HT1080 (cell line): ENCODE measurements at regions not wholly inside any gene's neighbourhood (a gene's known extent, or its start where the extent isn't known, plus 50 kb on each side); places are given as distances from the start of the nearest gene placed in this dataset.
A peak's percentile ranks its signal among the peaks of the same experiment; 100 is the strongest.

Experiments
- DNase-seq: peaks from one replicate; pipeline ENCODE4 v3.0.0-alpha.2; 2015; ENCODE audit warnings: low read depth

DNA sequence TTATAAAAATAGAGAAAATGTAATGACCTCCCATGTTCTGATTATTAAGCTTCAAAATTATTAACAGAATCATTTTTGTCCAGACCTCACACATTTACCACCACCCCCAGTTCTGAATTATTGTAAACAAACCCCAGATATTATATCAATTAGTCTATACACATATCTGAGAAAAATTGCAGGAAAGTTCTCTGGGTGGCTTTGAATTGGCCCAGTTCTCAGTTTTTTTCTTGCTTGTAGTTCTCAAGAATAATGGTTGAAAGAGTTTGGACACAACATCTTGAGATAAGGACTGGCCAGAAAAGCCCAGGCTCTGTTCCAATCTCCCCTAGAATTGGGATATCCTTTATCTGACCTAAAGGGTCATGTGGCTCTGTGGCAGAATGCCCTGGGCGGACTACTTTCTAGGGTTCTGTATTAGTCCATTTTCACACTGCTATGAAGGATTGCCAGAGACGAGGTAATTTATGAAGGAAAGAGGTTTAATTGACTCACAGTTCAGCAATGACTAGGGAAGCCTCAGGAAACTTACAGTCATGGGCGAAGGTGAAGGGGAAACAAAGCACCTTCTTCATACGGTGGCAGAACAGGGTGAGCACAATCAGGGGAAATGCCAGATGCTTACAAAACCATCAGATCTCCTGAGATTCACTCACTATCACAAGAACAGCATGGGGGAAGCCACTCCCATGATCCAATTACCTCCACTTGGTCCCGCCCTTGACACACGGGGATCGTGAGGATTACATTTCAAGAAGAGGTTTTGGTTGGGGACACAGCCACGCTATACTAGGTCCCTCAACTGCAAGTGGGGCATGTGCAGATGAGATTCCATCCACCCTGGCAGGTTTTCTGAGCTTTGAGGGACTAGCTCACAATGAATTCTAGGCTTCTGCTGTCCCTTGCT is 1504.6 kb upstream of the FLRT2 start:
- DNase-seq, result no peak

DNA sequence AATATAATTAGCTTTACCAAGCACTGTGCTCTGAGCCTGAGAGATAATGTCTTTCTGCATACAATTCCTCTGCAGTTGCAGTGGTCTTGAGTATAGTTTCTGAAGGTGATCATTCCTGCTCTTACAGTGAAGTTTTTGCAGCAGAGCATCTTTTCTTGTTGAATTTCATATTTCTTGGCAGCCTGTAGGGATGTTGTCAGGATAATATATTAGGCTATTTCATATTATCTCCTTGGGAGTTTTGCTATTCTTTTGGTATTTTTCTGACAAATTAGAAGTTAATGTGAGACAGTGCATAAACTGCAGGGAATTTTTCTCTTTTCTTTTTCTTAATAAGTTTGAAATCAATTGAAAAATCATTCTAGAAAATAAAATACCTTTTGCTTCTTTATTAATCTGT is 1502.6 kb upstream of the FLRT2 start:
- no peak for DNase-seq

DNA sequence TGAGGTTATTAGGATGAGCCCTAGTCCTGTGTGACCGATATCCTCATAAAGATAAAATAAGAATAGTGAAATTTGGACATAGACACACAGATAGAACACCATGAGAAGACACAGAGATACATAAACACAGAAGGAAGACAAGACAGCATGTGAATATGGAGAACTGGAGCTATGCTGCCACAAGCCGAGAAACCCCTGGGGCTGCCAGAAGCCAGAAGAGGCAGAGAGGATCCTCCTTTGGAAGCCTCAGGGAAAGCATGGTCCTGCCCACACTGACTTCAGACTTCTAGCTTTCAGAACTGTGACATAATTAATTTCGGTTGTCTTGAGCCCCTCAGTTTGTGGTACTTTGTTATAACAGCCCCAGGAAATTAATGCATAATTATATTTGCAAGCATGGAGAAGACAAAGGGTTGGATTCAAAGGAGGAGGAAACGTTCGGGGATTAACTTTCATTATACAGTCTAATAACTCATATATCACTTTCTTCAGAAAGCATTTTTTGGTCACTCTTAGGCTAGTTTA is 1501.8 kb upstream of the FLRT2 start:
- no peak for DNase-seq

DNA sequence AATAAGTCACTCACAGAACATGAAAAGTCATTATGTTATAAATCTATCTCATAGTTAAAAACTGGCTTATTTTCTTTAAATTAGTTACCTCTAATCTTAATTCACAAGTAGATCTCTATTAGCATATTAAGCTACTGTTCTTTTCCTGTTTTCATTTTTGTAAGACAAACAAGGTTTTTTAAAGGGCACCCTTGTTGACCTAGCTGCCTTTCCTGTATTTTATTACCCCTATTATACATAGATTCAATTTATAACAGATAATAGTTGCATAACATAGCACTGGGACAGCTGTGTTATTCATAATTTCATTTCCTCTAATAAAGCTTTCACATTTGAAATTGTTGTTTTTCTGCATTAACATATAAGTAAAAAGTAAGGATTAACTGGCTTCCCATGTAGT is 1500.7 kb upstream of the FLRT2 start:
- DNase-seq, result no peak

DNA sequence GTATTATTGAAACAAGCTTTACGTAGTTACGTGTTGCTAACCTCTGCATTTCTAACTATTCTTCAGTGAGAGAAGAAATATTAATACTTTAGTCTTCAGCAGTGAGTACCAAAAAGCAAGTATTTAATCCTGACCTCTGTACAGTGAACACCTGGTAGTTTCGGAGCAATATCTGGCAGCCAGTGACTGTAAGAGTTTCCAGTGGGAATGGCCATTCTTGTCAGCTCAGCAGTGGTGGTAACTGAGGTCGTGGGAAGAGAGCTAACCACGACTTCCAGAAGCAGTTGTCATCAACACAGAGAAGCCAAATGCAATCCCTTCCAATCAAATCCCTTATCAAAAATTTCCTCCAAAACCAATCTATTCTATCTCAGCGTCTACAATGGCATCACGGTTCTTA is 1500.2 kb upstream of the FLRT2 start:
- DNase-seq, result no peak

DNA sequence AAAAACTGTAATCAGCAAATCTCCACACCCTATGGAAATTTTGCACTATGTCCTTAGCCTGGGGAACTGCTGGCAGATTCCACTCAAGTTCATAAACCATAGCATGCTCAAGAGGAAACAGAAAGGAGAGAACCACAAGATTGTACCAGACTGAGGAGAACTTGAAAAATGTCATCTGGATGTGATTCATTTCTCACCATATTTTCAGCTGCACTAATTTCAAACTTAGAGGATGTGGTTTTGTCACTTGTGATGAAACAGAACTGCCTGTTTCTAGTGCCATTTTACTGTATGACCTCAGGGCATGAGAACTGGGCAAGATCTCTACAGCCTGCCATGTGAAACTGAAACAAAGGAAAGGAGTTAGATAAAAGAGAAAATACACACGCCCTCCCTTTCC is 1493.1 kb upstream of the FLRT2 start:
- peak; percentile 85 for DNase-seq

DNA sequence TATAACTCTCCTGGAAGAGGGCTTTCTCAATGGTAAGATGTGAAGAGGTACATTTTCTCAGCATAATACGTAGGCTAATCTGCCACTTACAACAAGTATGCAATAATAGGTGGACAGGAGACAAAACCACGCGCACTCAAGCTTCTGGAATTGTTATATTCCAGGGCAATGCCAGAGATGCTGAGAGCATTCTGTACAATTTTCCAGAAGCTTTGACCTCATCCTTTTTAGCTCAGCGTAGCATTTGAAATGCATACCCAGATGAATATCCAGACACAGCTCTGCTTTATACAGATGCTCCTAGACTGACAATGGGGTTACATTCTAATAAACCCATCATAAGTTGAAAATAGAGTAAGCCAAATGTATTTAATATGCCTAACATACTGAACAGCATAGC is 1492.4 kb upstream of the FLRT2 start:
- DNase-seq, result no peak

DNA sequence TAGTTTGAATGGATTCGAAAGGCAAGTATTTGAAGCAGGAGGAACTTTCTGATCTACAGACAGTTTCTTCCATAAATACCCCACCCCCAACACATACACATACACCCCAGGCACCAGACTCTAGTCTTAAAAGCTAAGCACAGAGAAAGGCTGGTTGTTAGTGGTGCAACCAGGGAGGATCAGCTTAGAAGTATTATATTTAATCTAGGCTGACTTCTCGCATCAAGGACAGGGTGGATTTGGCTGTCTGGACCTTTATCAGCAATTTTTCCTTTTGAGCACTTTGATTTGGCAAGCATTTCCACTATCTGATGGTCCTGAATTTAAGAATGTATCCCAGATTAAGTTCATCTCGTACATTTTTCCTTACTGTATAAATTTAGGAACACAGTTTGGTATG is 1489.8 kb upstream of the FLRT2 start:
- DNase-seq, result no peak

DNA sequence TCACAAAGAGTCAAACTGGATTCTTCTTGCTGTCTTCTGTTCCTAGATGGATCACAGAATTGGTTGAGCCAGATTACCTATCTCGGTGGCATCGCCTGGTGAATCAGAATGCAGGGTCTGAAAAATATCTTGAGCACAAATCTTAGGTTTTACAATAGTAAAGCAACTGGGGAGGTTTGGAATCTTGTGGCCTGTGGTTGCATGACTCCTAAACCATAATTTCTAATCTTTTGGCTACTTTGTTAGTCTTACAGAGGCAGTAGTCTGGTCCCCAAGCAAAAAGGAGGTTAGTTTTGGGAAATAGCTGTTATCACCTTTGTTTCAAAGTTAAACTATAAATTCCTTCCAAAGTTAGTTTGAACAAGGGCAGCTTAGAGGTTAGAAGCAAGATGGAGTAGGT is 1488.5 kb upstream of the FLRT2 start:
- DNase-seq, result no peak

DNA sequence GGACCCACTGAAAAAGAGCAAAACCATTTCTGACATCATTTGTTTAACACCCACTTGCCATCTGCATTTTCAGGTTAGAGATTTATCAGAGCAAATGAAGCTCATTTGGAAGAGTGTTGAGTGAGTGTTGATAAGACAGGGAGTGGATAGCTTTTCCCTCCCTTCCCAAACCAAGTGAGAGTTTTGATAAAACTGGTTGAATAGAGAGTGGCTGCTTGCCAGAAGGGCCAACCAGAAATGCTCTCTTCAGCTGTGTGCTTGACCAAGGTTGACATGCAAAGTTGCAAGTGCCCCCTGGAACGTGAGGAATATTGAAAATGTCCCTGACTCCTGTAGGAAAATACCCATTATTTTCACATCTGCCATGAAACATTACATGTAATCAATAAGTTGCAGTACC is 1487.0 kb upstream of the FLRT2 start:
- DNase-seq, result no peak

DNA sequence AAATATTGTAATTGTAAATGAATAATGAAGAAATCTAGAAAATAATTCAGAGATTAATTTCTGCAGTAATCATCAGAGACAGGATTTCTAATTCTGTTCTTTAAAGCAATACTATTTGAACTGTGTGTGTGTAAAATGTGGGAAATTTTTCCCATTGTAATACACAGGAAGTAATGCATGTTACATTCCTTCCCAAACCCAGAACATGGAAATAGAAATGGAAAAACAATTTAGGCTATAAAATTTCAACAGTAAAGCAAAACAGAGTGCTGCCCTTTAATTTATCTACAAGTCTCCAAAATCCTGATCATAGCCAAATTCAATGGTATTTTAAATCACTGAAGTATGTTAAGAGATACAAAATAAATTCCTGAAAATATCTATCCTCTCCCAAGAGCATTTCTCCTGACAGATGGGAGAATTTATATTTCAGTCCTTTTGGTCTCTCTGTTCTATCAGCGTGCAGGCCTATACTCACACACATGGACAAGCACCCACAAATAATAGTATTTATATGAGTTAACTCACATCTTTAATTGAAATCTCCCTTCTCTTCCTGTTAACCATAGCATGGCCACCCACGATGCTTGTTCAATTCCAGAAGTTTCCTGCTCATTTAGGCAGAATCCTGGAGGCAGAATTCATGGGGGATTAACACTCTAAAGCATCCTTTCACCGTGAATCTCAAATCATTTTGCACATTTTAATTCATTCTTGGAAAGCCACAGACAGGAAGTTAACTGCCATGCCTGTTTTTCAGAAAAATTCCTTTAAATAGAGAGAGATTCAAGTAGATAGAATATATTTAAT is 1465.4 kb upstream of the FLRT2 start:
- DNase-seq, result no peak

DNA sequence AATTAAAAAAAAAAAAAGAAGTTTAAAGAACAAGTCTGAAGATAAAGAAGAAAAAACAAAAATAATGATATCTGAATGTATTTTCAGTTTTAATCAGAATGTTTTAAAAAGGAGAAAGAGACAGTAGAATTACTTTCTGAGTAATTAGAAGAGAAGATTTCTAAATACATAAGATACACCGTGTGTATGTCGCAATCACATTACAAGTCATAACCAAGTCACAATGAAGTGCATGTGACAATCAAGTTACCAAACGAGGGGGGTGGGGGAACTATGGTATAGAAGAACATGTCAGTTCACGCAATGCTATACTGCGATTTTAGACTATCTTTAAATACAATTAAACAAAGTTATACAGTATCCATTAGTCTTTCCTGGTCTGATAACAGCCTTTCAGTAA is 1464.1 kb upstream of the FLRT2 start:
- DNase-seq, result no peak

DNA sequence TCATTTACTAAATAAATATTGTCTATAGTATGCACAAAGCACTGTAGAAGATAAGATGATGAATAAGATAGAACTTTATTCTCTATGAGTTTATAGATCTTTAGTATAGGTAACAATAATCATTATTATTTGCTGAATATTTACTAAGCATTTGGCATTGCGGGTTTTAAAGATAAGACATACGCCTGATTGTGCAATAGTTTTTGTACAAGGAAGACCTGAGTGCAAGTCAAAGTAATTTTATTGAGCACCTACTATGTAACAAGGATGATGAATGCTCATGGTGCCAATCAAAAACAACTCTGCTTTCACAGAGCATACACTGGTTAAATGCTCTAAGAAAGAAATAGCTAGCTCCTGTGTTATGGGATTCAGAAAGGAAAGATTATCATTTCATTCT is 1461.7 kb upstream of the FLRT2 start:
- no peak for DNase-seq

DNA sequence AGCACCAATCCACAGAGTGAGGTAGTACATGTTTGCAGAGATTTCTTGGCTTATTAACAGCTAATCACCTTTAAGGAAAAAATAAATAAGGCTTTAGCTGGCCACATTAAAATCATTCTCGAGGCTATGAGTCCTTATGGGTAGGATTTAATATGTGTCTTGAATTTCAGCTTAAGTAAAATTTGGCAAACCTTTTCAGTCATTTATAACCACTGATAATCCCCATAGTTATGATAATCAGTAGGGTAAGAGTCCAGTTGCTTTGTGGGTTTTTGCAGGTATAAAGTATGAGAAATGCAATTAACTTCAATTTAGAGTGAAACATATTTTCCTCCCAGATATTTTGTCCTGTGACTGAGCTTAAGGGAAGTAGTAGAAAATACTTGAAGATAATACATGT is 1458.9 kb upstream of the FLRT2 start:
- no peak for DNase-seq

DNA sequence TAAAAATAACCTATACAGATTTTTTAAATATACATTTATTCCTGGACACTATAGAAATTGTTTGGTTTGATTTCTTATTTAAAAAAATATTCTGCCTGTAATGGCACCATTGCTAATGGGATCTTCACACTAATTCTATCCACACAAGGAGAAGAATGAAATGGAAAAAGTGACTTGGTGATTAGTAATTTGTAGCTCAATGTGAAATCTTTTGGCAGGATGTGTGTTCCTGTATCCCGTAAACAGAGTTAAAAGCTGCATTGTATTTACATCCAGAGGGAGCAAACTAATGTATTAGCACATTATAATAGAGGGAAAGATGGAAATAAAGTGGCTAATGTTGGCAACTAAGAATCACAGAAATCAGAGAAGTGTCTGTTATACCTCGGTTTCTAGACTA is 1455.3 kb upstream of the FLRT2 start:
- no peak for DNase-seq

DNA sequence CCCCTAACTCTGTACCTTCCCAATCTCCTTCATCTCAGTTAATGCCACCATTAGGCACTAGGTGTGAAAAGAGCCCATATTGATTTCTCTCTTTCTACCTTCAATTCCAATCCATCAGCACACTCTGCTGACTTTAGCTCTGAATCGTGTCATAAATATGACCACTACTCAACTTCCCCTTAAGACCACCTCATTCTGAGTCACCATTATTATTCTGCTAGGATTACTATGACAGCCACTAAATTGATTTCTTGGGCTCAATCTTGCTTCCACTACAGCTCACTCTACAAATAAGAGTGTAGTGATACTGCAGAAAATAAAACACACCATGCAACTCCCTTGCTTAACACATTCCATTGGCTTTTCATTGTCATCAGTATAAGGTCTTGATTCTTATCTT is 1449.0 kb upstream of the FLRT2 start:
- peak; percentile 56 for DNase-seq

DNA sequence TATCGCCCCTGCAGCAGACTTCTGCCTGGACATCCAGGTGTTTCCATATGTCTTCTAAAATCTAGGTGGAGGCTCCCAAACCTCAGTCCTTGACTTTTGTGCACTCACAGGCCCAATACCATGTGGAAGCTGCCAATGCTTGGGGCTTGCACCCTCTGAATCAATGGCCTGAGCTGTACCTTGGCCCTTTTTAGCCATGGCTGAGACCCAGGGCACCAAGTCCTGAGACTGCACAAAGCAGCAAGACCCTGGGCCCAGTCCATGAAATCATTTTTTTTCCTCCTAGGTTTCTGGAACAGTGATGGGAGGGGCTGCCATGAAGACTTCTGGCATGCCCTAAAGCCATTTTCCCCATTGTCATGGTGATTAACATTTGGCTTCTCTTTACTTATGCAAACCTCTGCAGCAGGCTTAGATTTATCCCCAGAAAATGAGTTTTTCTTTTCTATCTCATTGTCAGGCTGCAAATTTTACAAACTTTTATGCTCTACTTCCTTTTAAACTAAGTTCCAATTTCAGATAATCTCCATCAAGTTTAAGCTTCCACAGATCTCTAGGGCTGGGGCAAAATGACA is 1445.8 kb upstream of the FLRT2 start:
- DNase-seq, result no peak

DNA sequence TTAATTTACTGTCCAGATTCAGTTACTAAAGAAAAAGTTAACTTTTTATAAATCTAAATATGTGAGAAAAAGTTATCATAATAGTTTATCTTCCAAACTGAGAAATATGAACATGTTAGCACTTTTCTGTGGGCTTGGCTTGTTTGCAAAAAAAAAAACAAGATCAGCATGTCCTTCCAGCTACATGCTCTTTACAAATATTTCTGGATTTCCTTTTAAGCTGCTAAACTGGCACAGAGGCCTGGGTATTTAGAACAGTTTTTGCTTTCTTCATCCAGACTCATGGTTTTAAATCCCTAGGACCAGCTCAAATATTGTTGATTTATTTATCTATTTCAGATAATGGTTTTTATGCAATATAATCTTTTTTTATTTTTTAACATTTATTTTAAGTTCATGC is 1444.5 kb upstream of the FLRT2 start:
- DNase-seq, result no peak

DNA sequence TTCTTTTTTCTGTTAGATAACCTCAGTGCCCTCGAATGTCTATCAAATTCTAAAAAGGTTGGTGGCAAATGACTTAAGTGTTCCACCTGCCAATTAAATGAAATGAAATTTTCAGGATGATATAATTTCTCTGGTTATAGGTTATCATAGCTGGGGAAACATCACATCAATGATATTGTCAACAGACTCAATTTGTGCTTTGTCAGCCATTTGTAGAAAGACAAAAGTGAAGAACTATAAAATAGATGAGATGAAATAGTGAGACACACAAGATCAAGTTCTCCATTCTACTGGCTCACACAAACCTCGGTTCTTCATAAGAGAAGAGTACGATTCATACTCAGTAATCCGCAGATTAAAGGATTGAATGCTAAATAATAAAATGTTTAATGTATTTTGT is 1443.2 kb upstream of the FLRT2 start:
- no peak for DNase-seq

DNA sequence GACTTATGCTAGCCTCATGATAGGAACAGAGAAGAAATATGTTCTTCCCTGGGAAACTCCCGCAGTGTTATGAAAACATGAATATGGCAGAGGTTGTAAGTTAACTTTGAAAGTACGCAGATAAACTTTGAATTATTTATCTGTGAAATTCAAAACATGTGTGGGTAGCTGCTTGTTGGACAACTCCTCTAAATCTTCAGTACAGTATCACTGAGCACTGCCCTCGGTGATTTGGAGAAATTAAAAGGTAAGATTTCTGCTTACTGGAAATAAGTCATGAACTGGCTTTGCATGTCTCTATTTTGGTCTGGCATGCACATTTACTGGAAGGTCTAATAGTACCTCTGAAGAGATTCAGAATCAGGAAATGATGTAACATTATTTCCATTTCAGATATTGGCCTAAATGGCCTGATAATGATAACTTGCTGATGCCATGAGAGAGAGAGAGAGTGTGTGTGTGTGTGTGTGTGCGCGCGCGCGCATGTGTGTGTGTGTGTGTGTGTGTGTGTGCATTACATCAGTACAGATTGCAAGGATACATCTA is 1441.9 kb upstream of the FLRT2 start:
- DNase-seq, result no peak

DNA sequence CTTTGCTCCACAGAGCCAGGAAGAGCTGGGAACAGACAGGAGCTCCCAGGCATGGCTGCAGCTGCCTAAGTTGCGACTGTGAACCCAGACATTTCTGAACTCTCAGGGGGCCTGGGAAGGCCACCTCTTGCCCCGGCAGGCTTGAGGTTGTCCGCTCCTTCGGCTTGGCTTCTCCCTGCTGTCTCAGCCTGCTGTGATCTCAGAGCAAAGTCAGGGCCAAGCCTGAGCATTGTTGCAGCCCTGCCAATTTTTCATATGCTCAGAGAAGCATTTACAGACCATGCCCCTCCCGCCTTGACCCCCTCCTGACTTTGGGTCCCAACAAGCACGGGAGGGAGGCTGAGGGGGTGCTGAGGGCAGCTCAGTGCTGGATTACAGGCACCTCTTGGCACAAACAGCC is 1439.1 kb upstream of the FLRT2 start:
- no peak for DNase-seq

DNA sequence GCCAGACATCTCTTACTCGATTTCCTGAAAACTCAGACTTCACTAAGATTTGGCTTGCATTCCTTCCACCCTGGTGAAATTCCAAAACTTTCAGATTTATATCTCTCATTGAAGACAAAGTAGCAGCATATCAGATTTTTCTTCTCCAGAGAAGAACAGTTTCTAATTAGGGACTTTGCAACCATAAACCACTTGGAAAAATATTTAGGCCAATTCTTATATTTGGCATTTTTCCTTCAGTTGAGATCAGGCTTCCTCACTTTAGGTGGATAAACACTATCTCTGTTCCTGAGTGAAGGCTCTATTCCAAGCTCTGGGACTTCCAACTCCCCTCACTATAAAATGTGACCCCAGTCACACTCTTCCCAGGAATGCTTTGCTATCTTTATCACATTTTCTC is 1434.3 kb upstream of the FLRT2 start:
- no peak for DNase-seq
